HG03139 (cell line): ENCODE measurements at regions not wholly inside any gene's neighbourhood (a gene's known extent, or its start where the extent isn't known, plus 50 kb on each side); places are given as distances from the start of the nearest gene placed in this dataset.
"Not testable (repeated sequence)": the region's sequence is repeated elsewhere in the genome, so short reads cannot be mapped to it uniquely, and the experiment has no call there.

Source experiments
- ATAC-seq: cut with Tn5 transposase; IDR thresholded peaks from one replicate; pipeline ENCODE4 v1.9.1; 2021; ENCODE audit not compliant: unreplicated experiment

DNA sequence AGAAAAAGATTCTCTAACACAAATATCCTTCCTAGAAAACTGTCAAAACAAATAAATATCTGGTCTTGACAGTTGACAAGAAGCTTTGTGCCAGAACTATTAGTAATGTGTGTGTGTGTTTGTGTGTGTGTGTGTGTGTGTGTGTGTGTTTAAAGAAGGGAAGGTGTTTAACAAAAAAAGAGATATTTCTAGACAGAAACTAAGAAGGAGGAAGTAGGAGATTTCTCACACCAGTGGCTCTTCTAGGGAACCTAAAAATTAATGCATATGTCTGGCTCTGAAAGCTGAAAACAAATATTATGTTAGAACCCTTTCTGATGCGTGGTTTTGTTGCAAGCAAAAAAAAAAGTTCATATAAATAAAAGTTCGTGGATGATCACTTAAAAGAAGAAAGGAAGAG is 277.5 kb downstream of the RPS4Y2 start:
- ATAC-seq, result no peak

- no peak for ATAC-seq
Measured at GRCh38 chrY:21034151-21035061, 278.5 kb downstream of the RPS4Y2 start.

- not testable (repeated sequence) for ATAC-seq
Measured at GRCh38 chrY:21037398-21037797, 281.5 kb downstream of the RPS4Y2 start.

- ATAC-seq, result no peak
Measured at GRCh38 chrY:21039811-21040210, 283.9 kb downstream of the RPS4Y2 start.

DNA sequence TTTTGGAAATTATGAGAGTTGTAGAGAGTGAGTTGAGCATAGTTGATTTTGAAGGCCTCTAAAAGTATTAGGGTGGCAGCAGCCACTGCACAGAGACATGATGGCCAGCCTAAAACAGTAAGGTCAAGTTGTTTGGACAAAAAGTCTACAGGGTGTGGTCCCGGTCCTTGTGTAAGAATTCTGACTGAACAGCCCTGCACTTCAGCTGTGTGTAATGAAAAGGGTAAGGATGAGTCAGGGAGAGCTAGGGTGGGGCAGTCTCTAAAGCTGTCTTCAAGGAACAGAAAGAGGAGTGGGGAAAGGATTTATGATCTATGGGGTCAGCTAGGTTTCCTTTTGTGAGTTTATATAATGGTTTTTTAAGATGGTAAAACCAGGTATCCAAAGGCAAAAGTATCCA is 284.8 kb downstream of the RPS4Y2 start:
- not testable (repeated sequence) for ATAC-seq

DNA sequence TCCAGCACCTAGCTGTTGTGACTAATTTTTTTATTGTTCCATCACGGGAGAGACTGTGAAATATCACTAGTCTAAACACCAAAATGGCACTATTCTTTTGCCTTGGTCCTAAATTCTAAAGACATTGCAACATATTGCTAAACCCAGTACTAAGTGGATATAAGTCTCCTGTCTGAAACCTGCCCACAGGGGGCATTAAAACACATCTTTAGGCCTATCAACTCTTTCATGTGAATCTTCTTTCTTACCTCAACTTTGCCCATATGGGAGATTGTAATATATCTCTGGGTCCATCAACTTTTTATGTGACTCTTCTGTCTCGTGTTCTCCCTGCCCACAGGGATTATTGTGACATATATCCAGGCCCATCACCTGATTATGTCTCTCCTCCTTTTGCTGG is 317.2 kb downstream of the RPS4Y2 start:
- ATAC-seq, result no peak

- ATAC-seq, result no peak
Measured at GRCh38 chrY:21073641-21074260, 317.8 kb downstream of the RPS4Y2 start.

DNA sequence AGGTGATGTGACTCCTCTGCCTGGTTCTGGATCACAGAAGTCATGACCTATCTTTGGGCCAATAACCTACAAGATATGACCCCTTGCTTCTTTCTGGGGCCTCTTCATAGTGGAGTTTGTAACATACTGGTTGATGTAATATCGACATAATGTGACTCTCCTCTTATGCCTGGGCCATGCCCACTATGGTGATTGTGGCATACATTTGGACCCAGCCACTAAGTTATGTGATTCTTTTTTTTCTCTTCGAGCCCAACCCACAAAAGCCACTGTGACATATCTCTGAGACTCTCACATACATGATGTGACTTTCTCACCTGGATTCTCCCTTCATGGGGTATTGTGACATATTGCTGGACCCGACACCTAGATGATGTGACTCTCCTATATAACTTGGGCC is 319.8 kb downstream of the RPS4Y2 start:
- ATAC-seq, result no peak

GRCh38 chrY:21079670-21080069 is 323.8 kb downstream of the RPS4Y2 start:
- ATAC-seq, result no peak

DNA sequence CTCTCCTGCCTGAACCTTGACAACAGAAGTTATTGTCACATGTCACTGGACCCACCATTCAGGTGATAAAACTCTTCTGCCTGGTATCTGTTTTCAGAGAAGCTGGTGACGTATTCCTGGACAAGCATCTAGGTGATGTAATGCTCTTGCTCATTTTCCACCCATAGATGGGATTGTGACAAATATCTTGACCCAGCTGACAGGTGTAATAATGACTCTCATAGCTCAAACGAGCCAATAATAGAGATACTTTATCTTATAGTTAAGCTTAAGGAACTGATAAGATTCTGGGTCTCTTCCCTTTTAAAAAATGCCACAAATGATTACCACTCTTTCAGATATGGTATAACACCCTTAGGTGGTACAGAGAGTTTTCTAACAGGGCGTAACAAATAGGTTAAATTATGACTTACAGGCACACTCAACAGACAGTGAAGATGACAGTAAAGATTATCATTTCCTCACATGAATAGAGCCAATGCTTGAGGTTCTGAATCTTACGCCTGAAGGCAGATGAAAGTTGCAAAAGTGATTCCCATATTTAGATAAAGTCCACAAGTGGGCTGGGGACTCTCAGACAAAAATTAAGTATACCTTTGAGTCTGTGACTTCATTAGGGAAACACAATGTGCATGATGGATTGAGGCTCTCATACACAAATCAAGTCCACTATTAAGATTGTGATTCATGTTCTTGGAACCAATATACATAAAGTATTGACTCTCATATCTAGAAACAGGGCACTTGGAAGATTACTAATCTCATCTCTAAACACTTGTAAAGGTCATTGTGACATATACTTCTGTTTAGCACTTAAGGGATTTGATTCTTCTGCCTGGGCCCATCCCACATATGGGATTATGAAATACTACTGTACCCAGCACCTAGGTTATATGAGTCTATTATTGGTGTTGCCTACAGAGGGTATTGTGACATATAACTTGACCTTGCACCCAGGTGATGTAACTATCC is 326.0 kb downstream of the RPS4Y2 start:
- no peak for ATAC-seq

GRCh38 chrY:21082639-21083038 is 326.7 kb downstream of the RPS4Y2 start:
- ATAC-seq, result no peak

GRCh38 chrY:21091909-21092308 is 336.0 kb downstream of the RPS4Y2 start:
- ATAC-seq, result no peak

GRCh38 chrY:21102507-21102906 is 346.6 kb downstream of the RPS4Y2 start:
- no peak for ATAC-seq

GRCh38 chrY:21103885-21104284 is 348.0 kb downstream of the RPS4Y2 start:
- ATAC-seq, result no peak

DNA sequence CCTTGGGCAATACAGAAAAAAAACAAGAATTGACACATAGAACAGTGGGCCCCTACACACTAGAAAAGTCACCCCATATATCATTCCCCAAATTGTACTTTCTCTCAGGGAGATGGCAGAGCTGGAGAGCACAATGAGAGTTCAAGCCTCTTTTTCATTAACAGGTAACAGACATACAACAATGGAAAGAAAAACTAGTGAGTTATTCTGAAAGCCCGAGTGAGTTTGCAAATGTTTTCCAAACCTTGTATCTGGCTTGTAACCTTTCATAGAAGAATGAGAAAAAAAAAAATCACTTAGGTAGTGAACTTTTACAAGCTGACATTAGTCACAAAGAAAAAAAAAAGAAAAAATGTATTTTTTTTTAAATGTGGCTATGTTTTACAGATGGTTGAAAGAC is 349.6 kb downstream of the RPS4Y2 start:
- no peak for ATAC-seq

DNA sequence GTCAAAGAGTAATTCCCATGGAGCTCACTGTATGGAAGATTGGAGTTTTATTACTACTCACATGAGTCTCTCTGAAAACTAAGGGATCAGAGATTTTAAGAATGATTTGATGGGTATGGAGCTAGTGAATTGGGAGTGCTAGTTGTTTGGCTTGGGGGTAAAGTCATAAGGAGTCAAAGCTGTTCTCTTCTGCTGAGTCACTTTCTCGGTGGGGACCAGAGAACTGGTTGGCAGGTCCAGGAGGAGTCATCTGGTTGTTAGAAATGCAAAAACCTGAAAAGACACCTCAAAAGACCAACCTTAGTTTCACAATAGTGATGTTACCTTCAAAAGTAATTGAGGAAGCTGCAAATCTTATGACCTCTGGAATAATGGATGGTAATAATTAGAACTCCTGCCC is 355.4 kb downstream of the RPS4Y2 start:
- no peak for ATAC-seq

GRCh38 chrY:21121065-21121464 is 365.2 kb downstream of the RPS4Y2 start:
- ATAC-seq, result no peak

DNA sequence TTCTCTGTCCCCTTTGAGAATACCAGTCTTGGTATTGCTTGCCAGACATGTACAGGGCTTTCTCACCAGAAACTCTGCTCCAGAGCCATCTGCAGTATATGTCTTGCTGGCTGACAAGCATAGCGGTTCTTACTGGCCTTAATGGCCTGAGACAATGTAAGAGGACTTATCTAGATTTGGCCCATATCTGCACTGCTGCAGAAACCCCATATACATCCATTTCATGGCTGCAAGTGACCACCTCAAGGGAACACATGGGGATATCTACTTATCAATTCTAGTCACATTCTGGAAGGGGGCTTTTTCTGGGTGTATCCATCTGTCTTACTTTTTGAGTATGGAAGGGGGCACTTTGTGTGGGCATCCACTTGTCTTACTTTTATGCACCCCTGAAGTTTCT is 375.5 kb upstream of the RBMY1B start:
- ATAC-seq, result no peak

- ATAC-seq, result no peak
Measured at GRCh38 chrY:21138056-21138758, 372.9 kb upstream of the RBMY1B start.

- no peak for ATAC-seq
Measured at GRCh38 chrY:21146331-21146730, 364.8 kb upstream of the RBMY1B start.

DNA sequence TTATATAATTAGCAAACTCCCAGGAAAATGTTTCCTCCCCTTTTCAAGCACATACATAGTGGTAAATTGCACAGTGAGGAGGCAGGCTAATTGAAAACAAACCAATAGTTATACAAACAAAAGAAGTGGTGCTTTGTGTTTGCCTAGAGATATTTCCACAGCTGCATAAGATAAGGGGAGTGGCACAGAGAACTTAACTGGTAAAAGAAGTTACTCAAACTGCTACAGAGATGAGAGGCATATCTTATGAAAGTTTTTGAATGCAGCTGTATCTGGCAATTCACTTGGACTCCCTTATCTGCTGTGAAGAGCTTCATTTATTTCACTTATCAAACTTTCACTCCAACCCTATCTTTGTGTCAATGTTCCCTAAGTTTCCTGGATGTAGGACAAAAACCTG is 361.2 kb upstream of the RBMY1B start:
- ATAC-seq, result no peak
